Stimulated activated CD8-positive, alpha-beta memory T cell treated with anti-CD3 and anti-CD28 coated beads, Interleukin-4, amount 100 ng/mL, for 48 hours (primary cell): ENCODE measurements at regions not wholly inside any gene's neighbourhood (a gene's known extent, or its start where the extent isn't known, plus 50 kb on each side); places are given as distances from the start of the nearest gene placed in this dataset.
A peak's percentile ranks its signal among the peaks of the same experiment; 100 is the strongest.

Source experiments
- DNase-seq: peaks from one replicate; pipeline ENCODE4 v3.0.0-alpha.2; 2020

GRCh38 chr11:103668859-103669258 lies 367.6 kb upstream of the DDI1 start:
- DNase-seq, result no peak

- DNase-seq, result no peak
These were observed 365.2 kb upstream of the DDI1 start for GRCh38 chr11:103671143-103671651.

- no peak for DNase-seq
These were observed 362.7 kb upstream of the DDI1 start for GRCh38 chr11:103673773-103674172.

GRCh38 chr11:103676413-103676812 lies 360.0 kb upstream of the DDI1 start:
- no peak for DNase-seq

GRCh38 chr11:103680826-103681225 lies 355.6 kb upstream of the DDI1 start:
- DNase-seq, result no peak

GRCh38 chr11:103681855-103682254 lies 354.6 kb upstream of the DDI1 start:
- no peak for DNase-seq

- peak; percentile 47 for DNase-seq
These were observed 353.9 kb upstream of the DDI1 start for GRCh38 chr11:103682318-103683184.

GRCh38 chr11:103683576-103683975 lies 352.9 kb upstream of the DDI1 start:
- DNase-seq, result no peak

GRCh38 chr11:103688924-103689323 lies 347.5 kb upstream of the DDI1 start:
- DNase-seq, result no peak

- no peak for DNase-seq
These were observed 346.1 kb upstream of the DDI1 start for GRCh38 chr11:103690356-103690755.

GRCh38 chr11:103696123-103696522 lies 340.3 kb upstream of the DDI1 start:
- DNase-seq, result no peak

GRCh38 chr11:103699216-103699615 lies 337.2 kb upstream of the DDI1 start:
- no peak for DNase-seq

- DNase-seq, result no peak
These were observed 336.8 kb upstream of the DDI1 start for GRCh38 chr11:103699656-103700055.

- DNase-seq, result no peak
These were observed 335.8 kb upstream of the DDI1 start for GRCh38 chr11:103700622-103701021.

- no peak for DNase-seq
These were observed 333.0 kb upstream of the DDI1 start for GRCh38 chr11:103703437-103703836.

GRCh38 chr11:103703954-103704353 lies 332.5 kb upstream of the DDI1 start:
- DNase-seq, result no peak

GRCh38 chr11:103705642-103706041 lies 330.8 kb upstream of the DDI1 start:
- no peak for DNase-seq

- DNase-seq, result no peak
These were observed 327.1 kb upstream of the DDI1 start for GRCh38 chr11:103709371-103709770.

GRCh38 chr11:103714246-103714645 lies 322.2 kb upstream of the DDI1 start:
- no peak for DNase-seq

- no peak for DNase-seq
These were observed 320.1 kb upstream of the DDI1 start for GRCh38 chr11:103716363-103716762.

GRCh38 chr11:103727262-103727661 lies 309.2 kb upstream of the DDI1 start:
- DNase-seq, result no peak

GRCh38 chr11:103729617-103730016 lies 306.8 kb upstream of the DDI1 start:
- no peak for DNase-seq

GRCh38 chr11:103730131-103730940 lies 306.1 kb upstream of the DDI1 start:
- no peak for DNase-seq

- DNase-seq, result no peak
These were observed 304.8 kb upstream of the DDI1 start for GRCh38 chr11:103731670-103732069.
